Activated CD4-positive, CD25-positive, alpha-beta regulatory T cell treated with anti-CD3 and anti-CD28 coated beads, Interleukin-2, amount 50 U/mL, for 16 hours (primary cell): ENCODE measurements at regions not wholly inside any gene's neighbourhood (a gene's known extent, or its start where the extent isn't known, plus 50 kb on each side); places are given as distances from the start of the nearest gene placed in this dataset.

Source experiments
- DNase-seq: peaks from one replicate; pipeline ENCODE4 v3.0.0-alpha.2; 2020; ENCODE audit warnings: low read depth, low spot score

DNA sequence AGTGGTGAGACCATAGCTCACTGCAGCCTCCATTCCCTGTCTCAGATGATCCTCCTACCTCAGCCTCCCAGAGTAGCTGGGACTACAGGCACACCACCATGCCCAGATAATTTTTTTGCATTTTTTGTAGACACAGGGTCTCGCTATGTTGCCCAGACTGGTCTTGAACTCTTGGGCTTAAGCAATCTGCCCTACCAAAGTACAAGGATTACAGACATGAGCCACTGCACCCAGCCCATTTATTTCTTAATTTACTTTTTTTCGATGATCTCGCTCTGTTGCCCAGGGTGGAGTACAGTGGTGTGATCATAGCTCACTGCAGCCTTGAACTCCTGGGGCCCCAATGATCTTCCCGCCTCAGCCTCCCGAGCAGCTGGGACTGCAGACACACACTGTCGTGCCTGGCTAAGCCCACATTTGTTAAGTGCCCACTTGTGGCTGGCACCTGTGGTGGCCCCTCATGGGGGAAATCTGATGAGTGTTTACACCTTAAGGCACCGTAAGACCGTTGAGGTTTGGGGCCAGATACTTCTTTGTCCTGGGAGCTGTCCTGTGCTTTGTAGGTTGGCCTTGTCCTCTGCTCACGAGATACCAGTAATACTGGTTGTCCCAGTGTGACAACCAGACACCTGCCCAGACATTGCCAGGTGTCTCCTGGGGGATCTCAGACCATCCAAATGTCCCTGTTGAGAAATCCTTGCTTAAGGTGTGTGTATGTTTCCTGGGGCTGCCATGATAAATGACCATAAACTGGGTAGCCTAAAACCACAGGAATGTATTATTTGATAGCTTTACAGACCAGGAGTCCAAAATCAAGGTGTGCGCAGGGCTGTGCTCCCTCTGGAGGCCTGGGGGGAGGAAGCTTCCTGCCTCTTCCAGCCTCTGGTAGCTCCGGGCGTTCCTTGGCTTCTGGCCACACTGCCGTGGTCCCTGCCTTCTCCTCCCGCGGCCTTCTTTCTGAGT, 141.4 kb upstream of the GSE1 start:
- no peak for DNase-seq

DNA sequence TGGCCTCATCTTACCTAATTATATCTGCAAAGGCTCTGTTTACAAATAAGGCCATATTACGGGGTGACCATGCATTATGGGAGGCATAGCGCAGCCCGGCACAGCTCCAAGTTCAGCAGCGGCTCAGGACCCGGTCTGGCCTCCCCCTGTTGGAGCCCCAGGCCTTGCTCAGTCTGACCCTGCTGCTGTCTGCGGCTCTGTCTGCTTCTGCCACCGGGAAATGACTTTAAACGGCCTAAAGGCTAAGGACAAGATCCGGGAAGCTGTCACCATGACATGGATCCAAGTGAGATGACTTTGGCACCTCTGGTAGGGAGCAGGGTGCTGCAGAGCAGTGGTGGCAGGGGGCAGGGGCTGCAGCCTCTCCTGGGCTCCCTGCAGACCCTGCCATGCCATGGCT, 140.6 kb upstream of the GSE1 start:
- DNase-seq = no peak

DNA sequence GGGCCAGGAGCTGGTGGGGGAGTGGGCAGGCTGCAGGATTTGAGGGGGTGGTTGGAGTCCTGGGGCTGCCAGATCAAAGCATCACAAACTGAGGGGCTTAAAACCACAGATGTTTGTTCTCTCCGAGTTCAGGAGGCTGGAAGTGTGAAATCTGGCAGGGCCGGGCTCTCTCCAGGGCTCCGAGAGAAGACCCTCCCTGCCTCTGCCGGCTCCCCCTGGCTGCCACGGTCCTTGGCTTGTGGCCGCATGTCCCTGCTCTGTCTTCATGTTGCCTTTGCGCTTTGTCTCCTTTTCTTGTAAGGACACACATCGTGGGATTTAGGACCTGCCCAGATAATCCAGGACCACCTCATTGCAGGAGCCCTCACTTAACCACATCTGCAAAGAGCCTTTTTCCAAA, 139.8 kb upstream of the GSE1 start:
- no peak for DNase-seq

DNA sequence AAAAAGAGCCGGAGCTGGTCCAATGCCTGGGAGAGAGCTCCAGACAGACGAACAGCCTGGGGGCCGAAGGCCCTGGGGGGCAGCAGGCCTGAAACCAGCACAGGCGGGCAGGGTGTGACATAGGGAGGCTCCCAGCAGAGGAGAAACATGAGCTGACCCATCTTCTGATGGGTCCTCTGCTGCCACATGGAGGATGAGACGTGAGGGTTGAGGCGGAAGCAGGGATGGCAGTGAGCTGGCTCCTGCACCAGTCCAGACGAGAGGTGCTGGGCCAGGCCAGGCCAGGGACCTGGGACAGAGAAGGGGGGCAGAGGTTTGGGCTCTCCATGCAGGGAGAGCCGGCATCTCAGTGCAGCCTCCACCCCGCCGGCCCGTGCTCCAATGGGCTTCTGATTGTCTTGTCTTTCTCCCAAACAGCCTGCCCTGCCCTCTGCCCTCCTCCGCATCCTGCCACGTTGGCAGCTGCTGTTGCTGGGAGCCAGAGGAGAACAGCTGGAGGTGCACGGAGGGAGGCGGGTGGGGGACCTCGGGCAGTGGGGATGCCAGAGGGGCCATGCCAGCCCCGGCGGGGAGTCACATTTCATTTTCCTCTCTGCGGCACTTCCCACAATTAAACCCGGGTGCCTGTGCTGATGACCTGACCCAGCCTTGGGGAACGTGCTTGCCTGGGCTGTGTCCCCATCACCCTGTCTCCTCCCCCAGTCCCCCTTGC, 139.1 kb upstream of the GSE1 start:
- DNase-seq = no peak

DNA sequence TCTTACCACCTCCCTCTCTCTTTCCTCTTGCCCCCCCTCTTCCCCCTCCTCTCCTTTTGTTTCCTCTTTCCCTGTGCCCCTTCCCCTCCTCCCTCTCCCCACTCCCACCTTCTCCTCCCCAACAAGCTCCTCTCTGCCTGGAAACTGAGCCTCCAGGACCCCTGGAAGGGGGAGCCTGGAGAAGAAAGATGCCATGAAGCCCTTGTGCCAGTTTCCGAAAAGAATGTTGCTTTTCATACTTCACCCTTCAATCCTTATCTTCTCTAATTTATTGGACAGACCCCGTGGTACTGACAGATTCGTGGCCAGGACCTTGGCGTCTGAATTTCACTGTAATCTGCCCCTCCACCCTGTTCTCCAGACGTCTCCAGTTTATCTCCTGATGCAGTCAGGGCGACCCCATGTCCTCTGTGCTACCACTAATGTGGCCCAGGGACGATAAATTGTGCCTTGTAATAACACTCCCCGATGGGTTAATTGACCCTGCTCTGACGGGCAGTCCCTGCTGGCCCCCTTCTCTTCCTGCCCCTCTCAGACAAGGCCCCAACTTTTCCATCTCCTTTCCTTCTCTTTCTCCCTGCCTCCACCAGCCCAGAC, 138.4 kb upstream of the GSE1 start:
- no peak for DNase-seq

DNA sequence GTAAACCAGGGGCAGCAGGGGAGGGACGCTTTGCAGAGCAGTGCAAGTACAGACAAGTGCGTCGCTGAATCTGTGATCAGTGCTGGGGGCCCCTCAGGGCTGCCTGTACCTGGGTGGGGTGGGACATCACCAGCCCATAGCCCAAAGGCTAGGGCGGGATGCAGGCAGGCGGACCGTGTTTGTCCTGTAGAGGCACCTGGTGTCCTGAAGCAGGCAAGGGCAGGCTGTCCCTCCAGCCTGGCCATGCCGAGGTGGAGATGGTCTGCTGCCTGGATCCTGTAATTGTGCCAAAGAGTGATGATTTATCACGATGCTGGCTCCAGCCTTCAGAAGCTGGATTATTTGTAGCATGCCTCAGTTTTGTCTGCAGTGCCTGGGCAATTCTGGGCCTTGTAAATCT, 137.9 kb upstream of the GSE1 start:
- no peak for DNase-seq

DNA sequence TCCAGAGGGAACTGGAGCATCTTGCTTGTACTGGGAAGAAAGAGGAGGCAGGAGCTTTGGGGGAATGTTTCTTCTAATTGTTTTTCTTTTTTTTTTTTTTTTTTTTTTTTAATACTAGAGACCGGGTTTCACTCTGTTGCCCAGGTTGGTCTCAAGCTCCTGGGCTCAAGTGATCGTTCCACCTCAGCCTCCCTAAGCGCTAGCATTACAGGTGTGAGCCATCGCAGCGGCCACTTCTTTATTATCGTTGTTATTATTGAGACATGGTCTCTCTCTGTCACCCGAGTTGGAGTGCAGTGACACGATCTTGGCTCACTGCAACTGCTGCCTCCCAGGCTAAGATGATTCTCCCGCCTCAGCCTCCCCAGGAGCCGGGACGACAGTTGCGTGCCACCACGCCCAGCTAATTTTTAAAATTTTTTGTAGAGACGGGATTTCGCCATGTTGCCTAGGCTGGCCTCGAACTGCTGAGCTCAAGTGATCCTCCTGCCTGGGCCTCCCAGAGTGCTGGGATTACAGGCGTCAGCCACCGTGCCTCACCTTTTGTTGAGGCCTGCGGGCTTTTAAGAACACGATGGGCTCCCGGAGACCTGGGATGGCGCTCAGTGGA, 137.3 kb upstream of the GSE1 start:
- no peak for DNase-seq

DNA sequence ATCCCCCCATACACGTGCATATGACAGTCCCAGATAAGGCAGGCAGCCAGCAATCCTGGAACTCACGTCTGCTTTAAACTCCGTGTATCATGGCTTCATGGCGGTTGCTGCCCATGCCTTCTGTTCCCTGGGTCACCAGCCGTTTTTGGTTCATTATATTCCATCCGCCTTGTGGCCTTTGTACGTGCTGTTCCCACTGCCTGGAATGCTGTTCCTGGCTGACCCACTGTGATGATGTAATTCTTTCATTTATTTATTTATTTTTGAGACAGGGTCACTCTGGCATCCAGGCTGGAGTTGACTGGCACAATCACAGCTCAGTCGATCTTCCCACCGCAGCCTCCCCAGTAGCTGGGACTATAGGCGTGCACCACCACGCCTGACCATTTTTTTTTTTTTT, 136.7 kb upstream of the GSE1 start:
- DNase-seq = no peak

DNA sequence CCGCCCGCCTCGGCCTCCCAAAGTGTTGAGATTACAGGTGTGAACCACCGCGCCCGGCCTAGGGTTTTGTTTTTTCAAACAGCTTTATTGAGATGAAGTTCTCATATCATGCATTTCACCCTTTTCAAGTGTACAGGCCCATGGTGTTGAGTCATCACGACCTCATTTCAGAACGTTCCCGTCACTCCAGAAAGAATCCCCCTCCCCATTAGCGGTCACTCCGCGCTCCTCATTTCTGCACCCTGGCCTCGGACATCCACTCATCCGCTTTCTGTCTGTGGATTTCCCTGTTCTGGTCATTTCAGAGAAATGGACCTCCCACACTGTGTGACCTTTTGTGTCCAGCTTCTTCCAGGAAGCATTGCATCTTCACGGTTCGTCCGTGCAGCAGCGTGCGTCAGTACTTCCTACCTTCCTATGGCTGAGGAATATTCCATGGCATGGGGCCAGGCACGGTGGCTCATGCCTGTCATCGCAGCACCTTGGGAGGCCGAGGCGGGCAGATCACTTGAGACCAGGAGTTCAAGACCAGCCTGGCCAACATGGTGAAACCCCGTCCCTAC, 135.2 kb upstream of the GSE1 start:
- DNase-seq = no peak

DNA sequence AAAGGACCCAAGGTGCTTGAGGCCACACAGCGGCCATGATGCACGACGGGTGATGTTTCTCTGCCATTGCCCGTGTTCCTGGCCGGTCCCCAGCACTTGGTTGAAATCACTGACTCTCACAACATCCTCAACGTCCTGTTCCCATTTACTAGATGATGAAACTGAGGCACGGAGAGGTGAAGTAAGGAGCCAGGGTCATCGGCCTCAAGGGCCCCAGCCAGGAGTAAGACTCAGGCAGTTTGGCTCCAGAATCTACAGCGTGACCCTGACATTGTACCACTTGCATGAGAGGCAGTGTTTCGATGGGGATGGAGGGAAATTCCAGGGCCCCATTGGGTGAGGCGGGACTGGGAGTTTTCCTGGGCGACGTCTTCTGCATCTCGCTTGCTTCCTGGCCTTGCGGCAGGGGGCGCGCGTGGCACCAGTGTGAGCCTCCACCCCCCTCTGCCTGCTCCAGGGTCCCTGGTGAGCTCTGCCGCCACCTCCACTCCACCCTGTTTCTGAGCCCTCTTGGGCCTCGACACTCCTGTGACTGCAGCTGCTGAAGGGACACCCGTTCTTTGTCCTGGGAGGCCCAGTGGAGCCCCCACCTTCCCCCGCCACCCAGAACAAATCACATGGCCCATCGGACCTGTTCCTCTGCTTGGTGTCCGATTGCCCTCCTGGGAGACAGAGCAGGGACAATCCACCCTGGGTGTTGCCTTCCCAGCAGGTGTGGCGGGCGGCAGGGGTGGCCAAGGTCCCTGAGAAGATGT, 133.0 kb upstream of the GSE1 start:
- DNase-seq = no peak

DNA sequence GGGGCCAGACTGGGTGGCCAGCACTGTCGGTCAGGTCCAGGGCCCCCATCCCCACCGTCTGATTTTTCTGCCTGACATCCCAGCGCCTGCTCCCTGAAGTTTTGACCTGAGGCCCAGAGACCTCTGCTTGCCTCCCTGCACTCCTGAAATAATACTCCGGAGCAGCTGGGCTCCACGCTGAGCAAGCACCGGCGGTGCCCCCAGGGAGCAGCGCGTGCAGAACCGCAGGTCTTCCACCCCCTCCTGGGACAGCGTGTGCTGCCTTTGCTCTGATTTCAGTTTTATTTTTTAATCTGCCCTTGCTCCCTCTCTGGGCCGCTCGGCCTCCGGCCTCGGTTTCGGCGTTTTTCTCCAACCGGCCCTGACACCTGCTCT, 132.4 kb upstream of the GSE1 start:
- no peak for DNase-seq

DNA sequence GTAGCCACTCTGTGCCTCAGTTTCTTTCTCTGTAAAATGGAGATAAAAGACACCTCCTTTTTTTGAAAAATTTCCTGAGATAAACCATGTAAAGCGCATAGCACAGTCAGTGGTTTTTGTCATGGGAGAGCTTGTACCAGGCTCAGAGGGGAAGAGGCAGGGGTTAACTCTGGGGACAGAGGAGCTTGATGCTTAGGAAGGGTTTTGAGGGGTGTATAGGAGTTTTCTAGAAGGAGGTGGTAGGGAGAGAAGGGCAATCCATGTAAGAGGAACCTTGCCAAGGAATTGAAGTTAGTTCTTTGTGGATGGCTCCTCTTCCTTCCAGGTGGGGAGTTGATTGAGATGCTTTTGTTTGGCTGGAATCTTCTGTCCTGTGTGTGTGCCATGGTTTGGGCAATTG, 131.9 kb upstream of the GSE1 start:
- DNase-seq = no peak

DNA sequence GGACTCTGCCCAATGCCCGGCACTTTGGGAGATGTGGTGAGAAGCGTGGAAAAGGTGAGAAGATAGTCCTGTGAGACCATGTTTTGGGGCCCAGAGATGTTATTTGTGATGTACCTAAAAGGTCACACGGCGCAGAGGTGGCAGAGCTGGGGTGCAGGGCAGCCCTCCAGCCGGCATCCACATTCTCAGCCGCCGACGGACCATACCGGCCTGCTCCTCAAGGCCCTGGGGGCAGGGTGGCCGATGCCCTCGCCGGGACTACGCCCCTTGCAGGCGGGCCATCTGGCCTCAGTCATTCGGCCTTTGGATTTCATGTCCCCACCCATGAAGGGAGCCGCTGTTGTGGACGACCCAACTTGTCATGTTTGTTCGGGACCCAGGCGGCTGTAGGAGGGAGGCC, 131.4 kb upstream of the GSE1 start:
- no peak for DNase-seq

DNA sequence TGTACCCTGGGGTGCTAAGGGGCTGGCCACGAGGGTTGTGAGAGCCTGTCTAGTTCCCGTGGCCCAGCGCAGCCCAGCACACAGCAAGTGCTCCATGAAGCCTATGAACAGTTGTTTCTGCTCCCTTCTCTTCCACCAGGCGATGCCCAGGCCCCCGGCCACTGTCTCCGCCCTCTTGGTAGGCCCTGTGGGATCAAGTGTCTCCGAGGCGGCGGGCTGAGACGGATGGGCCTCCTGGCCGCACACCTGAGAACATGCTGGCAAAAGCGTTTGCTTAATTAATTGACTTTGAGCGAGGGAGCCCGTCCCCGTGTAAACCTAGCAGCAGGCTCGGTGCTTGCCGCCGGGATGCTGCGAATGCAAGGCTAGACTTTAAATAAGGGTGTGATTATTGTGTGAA, 129.7 kb upstream of the GSE1 start:
- DNase-seq = no peak

DNA sequence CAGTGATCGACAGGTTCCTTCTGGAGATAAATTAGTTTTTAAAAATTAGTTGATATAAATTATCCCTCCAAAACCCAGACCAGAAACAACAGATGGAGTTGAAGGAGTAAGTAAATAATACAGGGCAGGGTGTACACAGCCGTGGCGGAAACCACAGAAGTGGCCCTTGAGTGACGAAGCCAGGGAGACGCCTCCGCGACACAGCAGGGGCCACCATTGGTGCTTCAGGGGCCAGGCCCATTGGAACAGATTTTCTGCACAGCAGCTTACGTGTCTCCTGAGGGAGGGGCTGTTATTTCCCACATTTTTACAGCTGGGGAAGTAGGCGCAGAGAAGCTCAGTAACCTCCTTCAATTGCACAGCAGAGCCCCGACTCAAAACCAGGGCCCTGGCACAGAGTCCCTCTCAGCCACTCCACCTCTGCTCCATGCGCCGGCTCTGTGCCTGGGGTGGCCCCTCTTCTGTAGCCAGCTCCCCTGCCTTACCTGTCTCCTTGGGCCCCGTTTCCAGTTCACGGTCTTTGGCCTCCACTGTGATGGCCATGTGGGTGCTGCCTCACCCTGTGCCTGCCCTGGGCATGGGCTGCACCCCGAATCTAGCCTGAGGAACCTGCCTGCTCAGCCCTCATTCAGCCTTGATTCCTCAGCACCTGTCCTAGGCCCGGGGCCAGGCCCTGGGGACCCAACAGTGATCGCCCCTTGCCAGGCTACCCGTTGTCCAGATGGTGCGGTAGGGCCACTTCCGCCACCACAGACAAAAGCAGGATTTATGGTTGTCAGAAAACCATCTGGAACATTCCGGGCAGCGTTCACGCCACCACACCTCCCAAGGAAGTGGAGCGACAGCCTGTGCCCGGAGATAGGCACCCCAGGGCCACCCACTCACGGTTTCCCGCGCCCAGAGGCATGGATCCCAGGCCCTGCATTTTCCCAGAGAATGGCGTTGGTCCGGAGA, 128.5 kb upstream of the GSE1 start:
- no peak for DNase-seq

DNA sequence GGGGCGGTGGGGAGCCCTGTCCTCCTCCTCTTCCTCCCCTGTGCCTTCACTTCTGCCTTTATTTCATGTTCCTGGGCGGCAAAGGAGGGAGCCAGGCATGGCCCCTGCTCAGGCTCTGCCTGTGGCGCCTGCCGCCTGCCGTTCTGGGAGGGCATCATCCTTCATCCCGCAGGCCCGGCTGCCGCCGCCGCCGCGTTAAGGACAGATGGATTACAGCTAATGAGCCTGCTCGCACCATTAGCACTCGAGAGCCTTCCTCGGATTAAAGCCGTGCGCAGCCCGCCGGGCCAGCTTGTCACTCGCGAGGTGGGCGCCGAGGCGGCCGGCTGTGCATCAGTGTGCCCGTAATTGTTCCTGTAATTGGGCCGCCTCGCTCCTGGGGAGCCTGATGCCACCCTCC, 127.7 kb upstream of the GSE1 start:
- no peak for DNase-seq

DNA sequence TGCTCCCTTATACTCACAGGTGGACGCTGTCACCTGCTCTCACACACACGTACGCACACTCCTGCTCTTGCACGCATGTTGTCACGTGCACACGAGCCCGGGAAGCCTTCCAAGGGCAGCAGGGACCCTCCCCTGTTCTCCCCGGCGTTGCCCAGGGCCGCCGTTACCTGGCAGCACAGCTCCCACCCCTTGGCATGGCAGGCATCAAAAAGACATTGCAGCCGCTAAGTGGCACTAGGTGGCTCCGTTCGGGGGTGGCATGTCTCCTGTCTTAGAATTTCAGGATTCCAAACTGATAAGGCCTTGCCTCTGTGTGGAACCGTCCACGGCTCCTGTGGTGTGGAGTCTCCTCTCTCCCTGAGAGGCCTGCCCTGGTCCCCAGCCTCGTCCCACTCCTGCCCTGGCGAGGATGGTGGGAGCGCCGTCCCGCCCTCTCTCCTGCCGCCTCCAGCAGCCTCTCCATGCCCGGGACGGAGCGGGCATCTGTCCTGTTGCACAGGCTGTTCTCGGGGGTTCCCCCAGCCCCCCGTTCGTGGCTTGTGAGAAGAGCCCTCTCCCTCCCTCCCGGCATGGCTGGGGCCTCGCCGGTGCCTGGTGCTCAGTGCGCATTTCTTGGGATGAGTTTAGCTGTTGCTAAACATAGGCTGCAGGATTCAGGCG, 126.7 kb upstream of the GSE1 start:
- DNase-seq = no peak

DNA sequence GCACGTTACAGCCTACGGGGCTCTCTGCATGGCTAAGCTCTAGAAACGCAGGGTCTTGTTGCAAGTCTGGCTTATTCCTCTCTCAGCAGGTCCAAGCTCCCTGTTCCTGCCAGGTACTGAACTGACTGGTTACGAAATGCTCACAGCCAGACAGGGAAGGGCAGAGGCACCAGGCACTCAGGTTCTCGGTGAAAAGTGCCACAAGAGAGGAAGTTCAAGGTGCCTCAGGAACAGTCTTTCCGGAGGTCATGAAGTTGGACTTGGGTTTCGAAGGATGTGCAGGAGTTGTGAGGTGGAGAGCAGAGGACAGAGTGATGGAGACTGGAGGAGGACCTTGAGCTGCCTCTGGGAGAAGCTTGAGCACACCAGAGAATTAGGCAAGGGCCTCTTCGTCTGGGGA, 124.7 kb upstream of the GSE1 start:
- DNase-seq = no peak

DNA sequence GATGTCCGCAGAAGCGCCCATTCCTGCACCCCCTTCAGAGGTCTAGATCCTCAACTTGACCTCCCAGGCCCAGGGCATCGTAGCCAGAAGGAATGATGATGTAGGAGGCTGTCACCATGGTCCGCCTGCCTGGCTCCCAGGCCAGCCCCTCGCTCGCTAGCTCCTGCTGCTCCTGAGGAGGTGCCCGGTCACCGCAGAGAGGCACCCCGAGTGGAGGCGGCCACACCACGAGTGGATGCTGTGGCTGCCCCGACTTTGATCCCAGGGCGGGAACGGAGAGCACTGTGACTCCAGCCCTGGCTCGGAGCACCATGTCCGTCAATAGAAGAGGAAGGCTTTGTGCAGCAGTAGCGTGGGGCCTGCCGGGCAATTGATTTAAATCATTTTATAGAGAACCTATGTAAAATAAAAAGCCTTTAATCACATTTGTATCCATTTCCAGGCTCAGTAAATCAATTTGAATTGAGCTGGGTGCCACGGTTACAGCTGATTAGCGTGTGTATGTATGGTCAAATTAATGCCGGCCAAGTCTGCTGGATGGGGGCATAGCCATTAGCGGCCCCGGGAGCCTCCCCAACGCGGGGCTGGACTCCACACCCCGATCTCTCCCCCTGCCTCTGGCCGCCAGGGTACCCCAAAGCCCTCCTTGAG, 122.6 kb upstream of the GSE1 start:
- no peak for DNase-seq
